T-cell (primary cell): ENCODE measurements at regions not wholly inside any gene's neighbourhood (a gene's known extent, or its start where the extent isn't known, plus 50 kb on each side); places are given as distances from the start of the nearest gene placed in this dataset.

Experiments
- ATAC-seq, 4 experiments: fragments of 200-7000 bp in 3 of 4; fragments of 150-1000 bp in 1 of 4; cut with Tn5 transposase; replicated peaks in 1 of 4; 1 replicate in 3 of 4; 2 replicates in 1 of 4; pipeline ENCODE4 v1.10.0; 2021; ENCODE audit warnings: moderate library complexity in 3 of 4, mild to moderate bottlenecking in 2 of 4, moderate number of reproducible peaks in 1 of 4
- CTCF ChIA-PET, 2 donors: fragments of 300-600 bp; sonication (Branson Sonifier 250); formaldehyde crosslinking; loops; one replicate each; lab custom pipeline; 2022; ENCODE audit warnings: antibody characterized with exemption in 2 of 2; lab: Charles Lee
- POLR2A ChIA-PET, 2 donors: fragments of 300-600 bp; sonication (Branson Sonifier 250); formaldehyde crosslinking; loops; one replicate each; lab custom pipeline; 2022; ENCODE audit warnings: antibody characterized with exemption in 2 of 2; lab: Charles Lee
- DNase-seq, 35 experiments: peaks; one replicate each; pipeline versions ENCODE4 v3.0.0 to v3.0.0-alpha.2; 2013 to 2023
- H3K27ac ChIP-seq: one replicate; pipeline ENCODE4 v1.5.1; 2013; ENCODE audit warnings: low read length
- H3K27me3 ChIP-seq, 2 experiments: replicated peaks in 1 of 2; 1 replicate in 1 of 2; 2 replicates in 1 of 2; pipeline versions ENCODE4 v1.6.1 to v1.7.0; 2013; ENCODE audit warnings: low read length in 1 of 2, mixed read lengths in 1 of 2; ENCODE audit not compliant: control insufficient read depth in 2 of 2, insufficient read depth in 2 of 2; ENCODE audit errors: extremely low read depth in 1 of 2
- H3K36me3 ChIP-seq, 2 donors: 1 replicate in 1 of 2; 2 replicates in 1 of 2; pipeline versions ENCODE4 v1.6.1 to v1.7.0; 2013; ENCODE audit warnings: low read length in 1 of 2; ENCODE audit not compliant: control insufficient read depth in 2 of 2, insufficient read depth in 1 of 2; ENCODE audit errors: extremely low read depth in 1 of 2
- H3K4me1 ChIP-seq, 2 experiments: 1 replicate in 1 of 2; 2 replicates in 1 of 2; pipeline versions ENCODE4 v1.6.1 to v1.7.0; 2013; ENCODE audit warnings: low read length in 2 of 2, mixed read lengths in 1 of 2; ENCODE audit not compliant: insufficient read depth in 2 of 2, control insufficient read depth in 1 of 2; ENCODE audit errors: extremely low read depth in 1 of 2
- H3K4me3 ChIP-seq, 2 donors: 1 replicate in 1 of 2; 2 replicates in 1 of 2; pipeline versions ENCODE4 v1.5.1 to v1.7.0; 2013; ENCODE audit warnings: mild to moderate bottlenecking in 2 of 2, low read length in 1 of 2, moderate library complexity in 1 of 2; ENCODE audit not compliant: control insufficient read depth in 1 of 2; ENCODE audit errors: extremely low read depth in 1 of 2
- H3K9me3 ChIP-seq: 2 replicates; pipeline ENCODE4 v1.7.0; 2013
- H3K27ac Mint-ChIP-seq, 2 donors: one replicate each; pipeline ENCODE4 v1.8.0; 2020 to 2021; ENCODE audit warnings: mild to moderate bottlenecking in 2 of 2, mixed read lengths in 2 of 2
- H3K27me3 Mint-ChIP-seq, 2 donors: one replicate each; pipeline ENCODE4 v1.8.0; 2021 to 2022; ENCODE audit warnings: mixed read lengths in 2 of 2
- H3K36me3 Mint-ChIP-seq: one replicate; pipeline ENCODE4 v1.8.0; 2021; ENCODE audit warnings: mixed read lengths
- H3K4me1 Mint-ChIP-seq, 3 donors: one replicate each; pipeline ENCODE4 v1.8.0; 2020 to 2022; ENCODE audit warnings: mixed read lengths in 3 of 3, mild to moderate bottlenecking in 1 of 3
- H3K4me3 Mint-ChIP-seq, 3 donors: one replicate each; pipeline ENCODE4 v1.8.0; 2020 to 2022; ENCODE audit warnings: mild to moderate bottlenecking in 3 of 3, mixed read lengths in 3 of 3, moderate library complexity in 3 of 3
- H3K9me3 Mint-ChIP-seq, 3 donors: one replicate each; pipeline ENCODE4 v1.8.0; 2020 to 2022; ENCODE audit warnings: mixed read lengths in 3 of 3
- whole genome bisulfite sequencing: methylation state at CpG from one replicate; pipeline ENCODE4 v1.1.5; 2013; ENCODE audit warnings: missing lambda C conversion rate; ENCODE audit not compliant: insufficient coverage; 5-methylcytosine and 5-hydroxymethylcytosine counted together

- ATAC-seq (no peak), DNase-seq (no peak)
- WGBS, result 83% methylated on average over 1 of the region's 3 CpGs
- Mint-ChIP-seq H3K4me3 (no peak overlapping the region), H3K27ac (no peak overlapping the region), H3K36me3 (no peaks in the 10 kb centered on the region), H3K9me3 (peaks cover 0 to 3% (median 0%) of the 10 kb centered on the region in 3 donors), H3K4me1 (no peaks in the 10 kb centered on the region), H3K27me3 (peaks cover 8 to 22% of the 10 kb centered on the region in 2 donors)
- Histone ChIP-seq H3K4me1 (no peaks in the 10 kb centered on the region), H3K27ac (no peak overlapping the region), H3K36me3 (no peaks in the 10 kb centered on the region), H3K27me3 (no peaks in the 10 kb centered on the region), H3K9me3 (no peaks in the 10 kb centered on the region), H3K4me3 (no peak overlapping the region)
- ChIA-PET CTCF (interaction anchor here in 1 of 2 donors (0.9 kb wide), 1 partner anchor 43 kb away, joined by 3 read pairs; no protein-coding TSS in a partner anchor), POLR2A (no interaction called here)
Measured at GRCh38 chr5:71976449-71976848, 130.8 kb upstream of the MAP1B start.

DNA sequence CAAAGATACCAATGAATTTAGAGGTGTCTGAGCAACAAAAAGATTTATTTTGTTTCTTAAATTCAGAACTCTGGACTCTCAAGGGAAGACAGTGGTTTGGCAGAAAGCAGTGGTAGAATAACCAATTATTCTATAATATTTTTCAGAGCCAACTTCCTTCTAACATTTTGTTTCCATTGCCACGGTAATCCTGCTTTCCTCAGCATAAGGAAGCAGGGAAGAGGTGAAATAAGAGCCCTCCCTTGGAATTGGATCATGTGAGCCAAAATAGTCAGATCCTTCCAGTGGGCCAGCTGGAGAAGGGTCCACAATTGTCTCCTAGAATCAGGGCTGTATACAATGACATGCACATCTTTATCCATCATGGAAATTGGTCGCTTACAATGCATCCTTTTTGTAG is 130.0 kb upstream of the MAP1B start:
- no peaks in the 10 kb centered on the region for H3K4me1 Mint-ChIP-seq
- POLR2A ChIA-PET, result no interaction called here
- 100% methylated on average over 1 of the region's 2 CpGs for WGBS
- H3K9me3 Mint-ChIP-seq, result peaks cover 0 to 9% (median 7%) of the 10 kb centered on the region in 3 donors
- no peak overlapping the region for H3K27ac Mint-ChIP-seq
- peaks cover 5 to 17% of the 10 kb centered on the region in 2 donors for H3K27me3 Mint-ChIP-seq
- Histone ChIP-seq H3K9me3 (no peaks in the 10 kb centered on the region), H3K4me3 (no peak overlapping the region), H3K4me1 (no peaks in the 10 kb centered on the region), H3K36me3 (no peaks in the 10 kb centered on the region), H3K27me3 (no peaks in the 10 kb centered on the region), H3K27ac (no peak overlapping the region)
- no peaks in the 10 kb centered on the region for H3K36me3 Mint-ChIP-seq
- H3K4me3 Mint-ChIP-seq, result no peak overlapping the region
- no peak for ATAC-seq
- CTCF ChIA-PET, result no interaction called here
- DNase-seq, result no peak

- no peaks in the 10 kb centered on the region for H3K4me1 ChIP-seq
- no peak overlapping the region for H3K4me3 ChIP-seq
- no peak overlapping the region for H3K27ac ChIP-seq
- Mint-ChIP-seq H3K27ac (no peak overlapping the region), H3K4me3 (no peak overlapping the region), H3K4me1 (no peaks in the 10 kb centered on the region), H3K27me3 (peaks cover 6 to 14% of the 10 kb centered on the region in 2 donors), H3K36me3 (no peaks in the 10 kb centered on the region), H3K9me3 (peaks cover 5 to 16% (median 16%) of the 10 kb centered on the region in 3 donors)
- no peaks in the 10 kb centered on the region for H3K27me3 ChIP-seq
- CTCF ChIA-PET, result no interaction called here
- DNase-seq (no peak), ATAC-seq (no peak)
- no peaks in the 10 kb centered on the region for H3K36me3 ChIP-seq
- POLR2A ChIA-PET, result no interaction called here
- WGBS, result no CpG with 5 or more reads among the region's 1 CpG
- H3K9me3 ChIP-seq, result no peaks in the 10 kb centered on the region
Measured at GRCh38 chr5:71978216-71978615, 129.1 kb upstream of the MAP1B start.

- H3K36me3 Mint-ChIP-seq, result no peaks in the 10 kb centered on the region
- Histone ChIP-seq H3K4me3 (no peak overlapping the region), H3K9me3 (no peaks in the 10 kb centered on the region), H3K27ac (no peak overlapping the region), H3K36me3 (no peaks in the 10 kb centered on the region), H3K27me3 (no peaks in the 10 kb centered on the region), H3K4me1 (no peaks in the 10 kb centered on the region)
- no peak for ATAC-seq
- H3K4me3 Mint-ChIP-seq, result no peak overlapping the region
- CTCF ChIA-PET, result interaction anchor here in 1 of 2 donors (0.5 kb wide), 1 partner anchor 42 kb away, joined by 3 read pairs; no protein-coding TSS in a partner anchor
- H3K9me3 Mint-ChIP-seq, result peaks cover 6 to 23% (median 20%) of the 10 kb centered on the region in 3 donors
- WGBS, result no CpG with 5 or more reads among the region's 2 CpGs
- DNase-seq, result no peak
- H3K4me1 Mint-ChIP-seq, result no peaks in the 10 kb centered on the region
- peaks cover 5 to 18% of the 10 kb centered on the region in 2 donors for H3K27me3 Mint-ChIP-seq
- H3K27ac Mint-ChIP-seq, result no peak overlapping the region
- POLR2A ChIA-PET, result no interaction called here
Measured at GRCh38 chr5:71982717-71983395, 124.4 kb upstream of the MAP1B start.

DNA sequence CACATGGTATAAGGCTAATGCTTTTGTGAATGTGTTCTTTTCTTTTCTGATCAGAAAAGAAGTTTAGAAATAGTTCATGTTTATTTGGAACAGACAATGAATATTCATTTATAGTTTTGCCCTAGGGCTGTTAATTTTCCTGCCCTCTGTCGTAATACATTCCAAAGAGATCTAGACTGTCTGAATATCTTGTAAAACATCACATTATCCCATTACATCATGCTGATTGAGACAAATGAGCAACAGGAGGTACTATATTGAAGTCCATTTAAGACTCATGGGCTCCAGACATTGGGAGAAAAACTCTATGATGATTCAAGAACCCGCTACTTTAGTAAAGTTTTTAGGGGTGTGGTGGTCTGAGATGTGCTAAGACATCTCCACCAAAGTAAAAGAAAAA is 121.2 kb upstream of the MAP1B start:
- no CpG with 5 or more reads among the region's 2 CpGs for WGBS
- no peak for ATAC-seq
- no peak overlapping the region for H3K4me3 Mint-ChIP-seq
- H3K9me3 Mint-ChIP-seq, result peaks cover 6 to 21% (median 20%) of the 10 kb centered on the region in 3 donors
- H3K27me3 ChIP-seq, result no peaks in the 10 kb centered on the region
- no peaks in the 10 kb centered on the region for H3K36me3 ChIP-seq
- no peak overlapping the region for H3K27ac ChIP-seq
- peaks cover 5 to 14% of the 10 kb centered on the region in 2 donors for H3K27me3 Mint-ChIP-seq
- no peak for DNase-seq
- no peak overlapping the region for H3K4me3 ChIP-seq
- POLR2A ChIA-PET, result no interaction called here
- H3K27ac Mint-ChIP-seq, result no peak overlapping the region
- no peaks in the 10 kb centered on the region for H3K4me1 ChIP-seq
- no peaks in the 10 kb centered on the region for H3K9me3 ChIP-seq
- H3K36me3 Mint-ChIP-seq, result no peaks in the 10 kb centered on the region
- H3K4me1 Mint-ChIP-seq, result no peaks in the 10 kb centered on the region
- CTCF ChIA-PET, result no interaction called here

GRCh38 chr5:71988808-71989207 is 118.5 kb upstream of the MAP1B start:
- H3K27ac Mint-ChIP-seq, result no peak overlapping the region
- no peaks in the 10 kb centered on the region for H3K27me3 ChIP-seq
- DNase-seq (no peak), ATAC-seq (no peak)
- H3K4me1 Mint-ChIP-seq, result no peaks in the 10 kb centered on the region
- POLR2A ChIA-PET, result no interaction called here
- no CpG with 5 or more reads among the region's 1 CpG for WGBS
- H3K27me3 Mint-ChIP-seq, result peaks cover 3 to 8% of the 10 kb centered on the region in 2 donors
- CTCF ChIA-PET, result no interaction called here
- H3K27ac ChIP-seq, result no peak overlapping the region
- H3K4me1 ChIP-seq, result no peaks in the 10 kb centered on the region
- H3K4me3 Mint-ChIP-seq, result no peak overlapping the region
- no peak overlapping the region for H3K4me3 ChIP-seq
- no peaks in the 10 kb centered on the region for H3K9me3 ChIP-seq
- H3K36me3 Mint-ChIP-seq, result no peaks in the 10 kb centered on the region
- H3K36me3 ChIP-seq, result no peaks in the 10 kb centered on the region
- H3K9me3 Mint-ChIP-seq, result peaks cover 0 to 1% (median 0%) of the 10 kb centered on the region in 3 donors
